ENCODE measurements at regions not wholly inside any gene's neighbourhood (a gene's known extent, or its start where the extent isn't known, plus 50 kb on each side); places are given as distances from the start of the nearest gene placed in this dataset.

- TF ChIP-seq POLR2AphosphoS5 (IDR thresholded peaks at IDR 0.05; ENCODE audit: low read depth, low read length) (no peak), REST (IDR thresholded peaks at IDR 0.05; ENCODE audit: insufficient read depth in 1 of 2, low read depth in 2 of 2, low read length in 2 of 2) (no peak)
Observed at GRCh38 chr4:138961664-138962063, 53.9 kb upstream of the NOCT start.

All from PFSK-1 (cell line).